ENCODE measurements at regions not wholly inside any gene's neighbourhood (a gene's known extent, or its start where the extent isn't known, plus 50 kb on each side); places are given as distances from the start of the nearest gene placed in this dataset.
"Not testable (repeated sequence)": the region's sequence is repeated elsewhere in the genome, so short reads cannot be mapped to it uniquely, and the experiment has no call there.

DNA sequence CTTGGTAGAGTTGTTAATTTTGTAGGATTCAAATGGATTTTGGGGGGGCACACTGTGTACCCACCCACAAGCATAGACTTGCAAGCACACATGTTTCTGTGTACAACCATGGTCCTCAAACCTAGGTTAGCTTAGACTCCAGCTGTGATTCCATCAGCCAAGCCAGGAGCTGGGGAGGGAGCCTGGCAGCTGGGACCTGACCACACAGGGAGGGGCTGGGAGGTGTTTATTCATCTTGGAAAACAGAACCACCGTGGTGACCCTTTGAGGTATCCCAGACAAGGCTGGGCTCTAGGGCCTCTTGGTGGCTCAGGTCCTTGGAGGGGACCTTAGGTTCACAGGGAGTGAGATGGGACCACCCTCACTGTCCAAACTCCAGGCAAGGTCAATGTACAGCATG, 410.3 kb downstream of the NEBL start:
- no peak for DNase-seq

GRCh38 chr10:20485554-20485953, 411.6 kb downstream of the NEBL start:
- DNase-seq: no peak

- DNase-seq: no peak
Measured at GRCh38 chr10:20481054-20481453, 416.1 kb downstream of the NEBL start.

- DNase-seq: not testable (repeated sequence)
Measured at GRCh38 chr10:20480575-20480974, 416.5 kb downstream of the NEBL start.

GRCh38 chr10:20474064-20474463, 423.0 kb downstream of the NEBL start:
- DNase-seq: no peak

GRCh38 chr10:20473023-20473760, 423.9 kb downstream of the NEBL start:
- DNase-seq: no peak

DNA sequence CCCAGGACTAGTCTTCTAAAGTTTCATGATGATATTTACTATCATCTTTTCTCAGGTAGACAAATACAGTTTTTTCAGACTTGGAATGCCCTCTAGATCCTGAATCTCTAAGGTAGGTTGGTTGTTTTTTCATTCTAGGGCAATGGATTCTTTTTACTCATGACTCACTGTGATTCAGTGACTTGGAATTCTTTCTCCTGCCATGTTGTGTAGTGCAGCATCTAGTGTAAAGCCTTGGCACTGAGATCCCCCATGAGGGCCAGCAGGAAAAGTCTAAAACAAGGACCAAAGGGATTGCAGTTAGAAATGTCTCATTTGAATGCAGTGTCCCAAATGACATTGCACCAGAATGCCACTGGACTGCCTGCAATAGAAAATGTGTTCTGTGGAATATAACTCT, 430.4 kb downstream of the NEBL start:
- DNase-seq: no peak

GRCh38 chr10:20457649-20458048, 439.5 kb downstream of the NEBL start:
- DNase-seq: no peak

GRCh38 chr10:20455774-20456173, 441.3 kb downstream of the NEBL start:
- DNase-seq: no peak

GRCh38 chr10:20454331-20454730, 442.8 kb downstream of the NEBL start:
- DNase-seq: no peak

- no peak for DNase-seq
Measured at GRCh38 chr10:20446561-20447193, 450.4 kb downstream of the NEBL start.

DNA sequence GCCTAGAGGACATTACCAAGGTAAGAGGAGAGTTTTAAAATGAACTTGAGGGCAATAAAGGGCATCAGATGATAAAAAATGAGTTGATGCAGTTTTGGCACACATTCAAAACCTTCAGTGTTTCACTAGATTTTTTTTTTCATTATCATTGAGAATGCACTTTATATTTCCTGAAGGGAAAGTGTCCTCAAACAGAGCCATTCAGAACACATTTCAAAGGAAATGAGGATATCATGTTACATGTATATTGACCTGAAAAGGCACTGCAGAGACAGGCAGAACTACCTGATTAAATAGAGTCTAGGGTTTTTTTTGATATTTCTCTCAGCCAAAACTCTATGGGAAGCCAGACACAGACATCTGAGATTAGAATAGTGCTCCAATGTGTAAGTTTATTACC, 454.0 kb downstream of the NEBL start:
- no peak for DNase-seq

DNA sequence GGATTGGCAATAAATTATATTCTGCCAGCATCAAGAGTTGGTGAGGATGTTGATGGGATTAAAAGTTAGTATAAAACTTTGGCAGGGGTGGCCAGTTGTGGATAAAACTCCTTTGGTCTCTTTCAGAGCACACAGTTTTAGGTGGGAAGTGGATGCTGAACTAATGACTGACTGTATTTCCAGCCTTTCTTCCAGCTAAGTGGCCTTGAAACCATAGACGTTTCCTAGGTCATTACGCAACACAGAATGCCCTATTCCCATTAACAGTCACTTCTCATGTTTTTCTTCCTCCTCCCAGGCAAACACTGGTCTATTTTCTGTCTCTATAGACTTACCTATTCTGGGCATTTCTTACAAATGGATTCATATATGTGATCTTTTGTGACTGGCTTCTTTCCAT, 467.4 kb downstream of the NEBL start:
- DNase-seq: no peak

GRCh38 chr10:20427821-20428220, 469.3 kb downstream of the NEBL start:
- DNase-seq: no peak

DNA sequence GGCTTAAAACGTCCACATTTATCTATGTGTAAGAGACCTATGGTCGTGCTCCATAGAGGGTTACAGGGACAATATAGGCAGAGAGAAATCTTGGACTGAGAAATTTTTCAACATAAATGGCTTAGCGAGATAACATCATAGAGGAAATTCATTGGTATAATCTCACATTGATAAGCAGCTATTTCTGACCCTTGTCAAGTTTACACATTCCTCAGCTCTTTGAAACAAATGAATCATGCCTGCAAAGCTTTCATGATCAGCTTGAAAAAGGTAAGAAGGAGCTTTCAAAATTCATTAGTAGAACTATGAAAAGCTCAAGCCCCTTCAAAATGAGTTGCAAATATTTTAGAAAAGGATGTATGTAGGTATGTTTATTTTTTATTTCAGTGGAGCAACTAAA, 478.8 kb downstream of the NEBL start:
- DNase-seq: no peak

DNA sequence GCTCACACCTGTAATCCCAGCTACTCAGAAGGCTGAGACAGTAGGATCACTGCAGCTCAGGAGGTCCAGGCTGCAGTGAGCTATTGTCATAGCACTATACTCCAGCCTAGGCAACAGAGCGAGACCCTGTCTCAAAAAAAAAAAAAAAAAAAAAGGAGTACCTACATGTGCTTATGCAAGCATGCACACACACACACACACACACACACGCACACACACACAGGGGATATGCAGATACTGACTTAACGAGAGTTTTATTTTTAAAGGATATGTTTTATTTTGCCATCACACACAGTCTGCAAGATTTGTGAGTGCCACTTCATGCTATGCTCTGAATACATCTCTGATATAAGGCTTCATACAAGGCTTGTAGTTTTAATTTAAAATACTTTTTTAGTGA, 479.3 kb downstream of the NEBL start:
- no peak for DNase-seq

GRCh38 chr10:20415684-20416083, 481.4 kb downstream of the NEBL start:
- DNase-seq: no peak

DNA sequence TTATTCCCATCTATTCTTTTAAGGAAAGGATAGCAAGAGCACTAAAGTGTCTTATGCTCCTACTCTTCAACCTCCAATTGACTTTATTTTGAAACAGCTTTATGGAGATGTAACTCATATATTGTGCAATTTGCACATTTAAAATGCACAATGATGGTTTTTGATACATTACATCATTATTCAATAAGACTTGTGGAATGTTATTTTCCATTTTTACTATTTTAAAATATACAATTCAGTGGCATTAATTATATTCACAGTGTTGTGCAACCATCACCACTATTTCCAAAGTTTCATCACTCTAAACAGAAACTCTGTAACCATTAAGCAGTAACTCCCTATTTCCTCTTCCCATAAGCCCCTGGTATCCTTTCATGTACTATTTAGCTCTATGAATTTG, 489.8 kb downstream of the NEBL start:
- no peak for DNase-seq

DNA sequence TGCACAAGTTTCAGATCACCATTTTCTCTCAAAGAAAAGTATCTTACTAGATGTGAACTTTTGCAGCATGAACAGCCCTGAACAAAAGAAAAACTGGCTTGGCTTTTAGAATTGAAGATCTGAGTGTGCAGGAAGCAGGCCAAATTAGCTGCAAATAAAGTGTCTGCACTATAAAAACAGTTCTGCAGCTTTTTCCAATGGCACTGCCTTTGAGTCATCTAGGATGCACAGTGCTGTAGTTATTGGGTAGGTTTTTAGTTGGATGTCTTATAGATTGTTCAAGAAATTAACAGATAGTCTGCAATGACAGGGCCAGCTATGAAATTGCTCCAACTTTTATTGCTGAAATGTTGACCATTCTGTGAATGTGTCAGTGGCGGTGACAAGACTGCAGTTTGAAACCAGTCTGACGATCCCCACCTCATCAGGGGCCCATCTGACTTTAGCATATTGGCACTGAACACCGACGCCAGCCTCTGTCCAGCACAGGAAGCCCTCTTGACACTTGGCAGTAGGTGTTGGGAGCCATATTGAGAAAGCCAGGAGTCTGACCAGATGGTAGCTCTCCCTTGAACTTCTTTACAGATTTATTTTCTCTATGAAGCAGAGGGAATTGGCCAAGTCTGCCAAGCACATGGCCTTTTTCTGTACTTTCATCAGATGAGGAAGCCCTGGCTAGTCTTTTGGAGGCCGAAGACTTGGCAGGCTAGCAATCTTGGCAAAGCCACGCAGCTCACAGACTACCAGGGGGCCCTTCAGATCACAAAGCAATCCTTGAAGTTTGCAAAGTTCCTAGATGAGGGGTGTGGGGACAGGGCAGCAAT, 490.6 kb downstream of the NEBL start:
- peak; percentile 55 for DNase-seq

GRCh38 chr10:20405761-20406160, 491.4 kb downstream of the NEBL start:
- DNase-seq: no peak

- DNase-seq: no peak
Measured at GRCh38 chr10:20405050-20405449, 492.1 kb downstream of the NEBL start.

DNA sequence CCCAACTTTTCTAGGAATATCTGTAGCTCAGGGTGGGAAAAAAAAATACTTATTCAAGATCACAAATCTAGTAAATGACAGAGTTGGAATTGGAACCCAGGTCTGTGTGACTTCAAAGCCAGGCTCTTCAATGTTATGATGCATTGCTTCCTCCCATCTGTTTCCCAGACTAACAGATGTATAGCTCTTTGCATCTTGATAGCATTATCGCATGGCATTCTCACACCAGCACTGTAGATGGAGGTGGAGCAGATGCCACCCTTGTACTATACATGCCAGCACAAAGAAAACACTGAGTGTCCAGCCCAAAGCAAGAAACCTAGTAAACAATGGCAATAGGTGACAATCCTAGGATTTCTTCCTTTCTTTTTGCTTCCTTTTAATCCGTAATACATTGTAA, 497.3 kb downstream of the NEBL start:
- no peak for DNase-seq

DNA sequence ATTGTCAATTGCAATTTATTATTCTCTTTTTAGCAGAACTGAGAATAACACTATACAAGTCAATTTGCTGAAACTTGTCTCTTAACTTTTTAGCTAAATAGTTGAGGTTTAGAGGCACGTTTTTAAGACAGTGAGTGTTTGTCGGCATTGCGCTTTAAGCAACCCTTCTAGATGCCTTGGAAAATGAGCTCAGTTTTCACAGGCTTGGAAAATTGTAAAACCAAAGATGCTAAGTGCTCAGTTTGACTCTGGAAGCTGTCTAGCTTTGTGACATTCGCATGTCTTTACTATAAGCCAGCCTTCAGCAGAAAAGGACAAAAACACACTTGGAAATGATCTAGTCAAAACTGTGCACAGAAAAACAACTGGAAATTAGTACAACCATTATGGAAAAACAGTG, 500.4 kb downstream of the NEBL start:
- DNase-seq: no peak

DNA sequence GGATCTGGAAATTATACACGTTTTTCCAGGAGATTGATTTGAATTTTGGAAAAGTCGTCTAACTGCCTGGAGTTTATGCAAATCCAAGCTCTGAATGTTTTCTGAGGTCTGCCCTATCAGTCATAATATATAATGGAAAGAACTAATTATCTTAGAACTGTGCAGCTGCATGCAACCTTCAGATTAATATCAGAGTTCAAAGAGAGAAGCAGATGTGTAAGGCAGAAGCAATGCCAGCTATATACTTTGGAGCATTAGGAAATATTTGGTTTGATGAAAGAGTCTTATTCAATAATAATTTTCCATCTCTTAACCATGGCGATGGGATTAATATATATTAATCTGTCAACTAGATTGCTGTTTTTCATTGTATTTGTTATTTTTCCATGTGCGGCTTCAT, 500.9 kb downstream of the NEBL start:
- DNase-seq: no peak

Data from right forelimb (tissue), 1 donor.